HG03469 (cell line): ENCODE measurements at regions not wholly inside any gene's neighbourhood (a gene's known extent, or its start where the extent isn't known, plus 50 kb on each side); places are given as distances from the start of the nearest gene placed in this dataset.

Experiments
- ATAC-seq: cut with Tn5 transposase; IDR thresholded peaks from one replicate; pipeline ENCODE4 v1.9.1; 2021; ENCODE audit warnings: mild to moderate bottlenecking, moderate library complexity, moderate number of reproducible peaks; ENCODE audit not compliant: unreplicated experiment

GRCh38 chr1:5575396-5575940, 416.8 kb downstream of the NPHP4 start:
- no peak for ATAC-seq

GRCh38 chr1:5574641-5575040, 417.6 kb downstream of the NPHP4 start:
- no peak for ATAC-seq

- no peak for ATAC-seq
These were observed 419.4 kb downstream of the NPHP4 start for GRCh38 chr1:5572794-5573193.

GRCh38 chr1:5571861-5572401, 420.3 kb downstream of the NPHP4 start:
- no peak for ATAC-seq

- ATAC-seq = no peak
These were observed 420.8 kb downstream of the NPHP4 start for GRCh38 chr1:5571438-5571837.

- no peak for ATAC-seq
These were observed 421.3 kb downstream of the NPHP4 start for GRCh38 chr1:5570931-5571330.

- ATAC-seq = no peak
These were observed 423.9 kb downstream of the NPHP4 start for GRCh38 chr1:5568321-5568720.

GRCh38 chr1:5567839-5568238, 424.4 kb downstream of the NPHP4 start:
- ATAC-seq = no peak

GRCh38 chr1:5566924-5567323, 425.3 kb downstream of the NPHP4 start:
- no peak for ATAC-seq

- no peak for ATAC-seq
These were observed 426.7 kb downstream of the NPHP4 start for GRCh38 chr1:5565281-5566125.

- no peak for ATAC-seq
These were observed 427.5 kb downstream of the NPHP4 start for GRCh38 chr1:5564578-5565257.

- no peak for ATAC-seq
These were observed 428.2 kb downstream of the NPHP4 start for GRCh38 chr1:5563861-5564577.

GRCh38 chr1:5562769-5563168, 429.5 kb downstream of the NPHP4 start:
- no peak for ATAC-seq

- no peak for ATAC-seq
These were observed 429.9 kb downstream of the NPHP4 start for GRCh38 chr1:5562331-5562730.

- ATAC-seq = no peak
These were observed 433.1 kb downstream of the NPHP4 start for GRCh38 chr1:5559078-5559477.

GRCh38 chr1:5555853-5556252, 436.4 kb downstream of the NPHP4 start:
- ATAC-seq = no peak

- ATAC-seq = no peak
These were observed 437.4 kb downstream of the NPHP4 start for GRCh38 chr1:5554784-5555183.

- no peak for ATAC-seq
These were observed 438.1 kb downstream of the NPHP4 start for GRCh38 chr1:5554111-5554510.

- no peak for ATAC-seq
These were observed 439.3 kb downstream of the NPHP4 start for GRCh38 chr1:5552787-5553484.

- ATAC-seq = no peak
These were observed 440.8 kb downstream of the NPHP4 start for GRCh38 chr1:5551274-5551975.
